ENCODE measurements at regions not wholly inside any gene's neighbourhood (a gene's known extent, or its start where the extent isn't known, plus 50 kb on each side); places are given as distances from the start of the nearest gene placed in this dataset.

GRCh38 chr20:12095180-12095920 lies 177.7 kb downstream of the BTBD3 start:
- TF ChIP-seq PML (IDR thresholded peaks at IDR 0.05; ENCODE audit: low read length) (no peak), ETV5 (CRISPR knock-in tag; IDR thresholded peaks at IDR 0.05; ENCODE audit: low read depth) (no peak), E2F4 (CRISPR knock-in tag; IDR thresholded peaks at IDR 0.05; ENCODE audit: low read depth) (no peak), CCAR2 (IDR thresholded peaks at IDR 0.05; ENCODE audit: low read depth, low read length) (no peak)
